T-helper 1 cell (primary cell): ENCODE measurements at regions not wholly inside any gene's neighbourhood (a gene's known extent, or its start where the extent isn't known, plus 50 kb on each side); places are given as distances from the start of the nearest gene placed in this dataset.

ENCODE experiments used
- DNase-seq, 5 donors: peaks; one replicate each; pipeline ENCODE4 v3.0.0-alpha.2; 2012 to 2020

DNA sequence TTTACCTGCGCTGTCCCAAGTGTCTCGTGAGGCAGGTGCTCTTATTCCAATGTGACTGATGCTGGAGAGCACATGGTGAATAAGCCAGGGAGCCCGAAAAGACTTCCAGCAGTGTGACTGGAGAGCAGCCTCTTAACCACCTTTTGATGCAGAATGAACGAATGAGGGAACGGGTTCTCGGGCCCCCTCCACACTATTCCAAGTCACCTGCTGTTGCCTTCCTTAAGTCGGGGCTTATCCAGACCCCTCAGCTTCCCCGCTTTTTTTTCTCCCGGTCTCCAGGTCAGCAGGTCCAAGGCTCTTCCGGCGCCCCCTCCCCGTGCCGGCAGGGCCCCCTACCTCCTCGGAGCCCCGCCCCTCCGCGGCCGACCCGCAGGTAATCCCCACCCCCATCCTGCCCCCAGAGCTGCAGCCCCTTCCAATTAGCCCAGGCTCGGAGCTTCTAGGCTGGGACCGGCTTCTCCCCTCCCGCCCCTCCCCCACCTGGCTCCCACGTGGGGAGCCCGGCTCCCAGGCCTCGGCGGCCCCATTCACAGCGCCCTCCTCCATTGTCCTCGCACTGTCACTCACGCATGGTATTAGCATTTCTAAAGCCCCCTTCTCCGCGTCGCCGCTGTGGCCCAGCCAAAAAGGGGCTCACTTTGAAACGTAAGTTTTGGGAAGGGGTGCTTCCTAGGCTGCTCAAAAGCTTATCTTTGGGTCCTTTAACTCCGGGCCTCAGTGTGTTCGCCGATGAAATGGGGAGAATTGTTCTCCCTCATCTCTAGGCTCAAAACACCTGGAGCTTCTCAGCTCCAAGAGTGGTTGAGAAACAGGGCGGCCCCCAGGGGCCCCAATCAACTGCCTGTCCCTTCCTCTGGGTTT lies 56.2 kb upstream of the PJA1 start:
- DNase-seq, result no peak

DNA sequence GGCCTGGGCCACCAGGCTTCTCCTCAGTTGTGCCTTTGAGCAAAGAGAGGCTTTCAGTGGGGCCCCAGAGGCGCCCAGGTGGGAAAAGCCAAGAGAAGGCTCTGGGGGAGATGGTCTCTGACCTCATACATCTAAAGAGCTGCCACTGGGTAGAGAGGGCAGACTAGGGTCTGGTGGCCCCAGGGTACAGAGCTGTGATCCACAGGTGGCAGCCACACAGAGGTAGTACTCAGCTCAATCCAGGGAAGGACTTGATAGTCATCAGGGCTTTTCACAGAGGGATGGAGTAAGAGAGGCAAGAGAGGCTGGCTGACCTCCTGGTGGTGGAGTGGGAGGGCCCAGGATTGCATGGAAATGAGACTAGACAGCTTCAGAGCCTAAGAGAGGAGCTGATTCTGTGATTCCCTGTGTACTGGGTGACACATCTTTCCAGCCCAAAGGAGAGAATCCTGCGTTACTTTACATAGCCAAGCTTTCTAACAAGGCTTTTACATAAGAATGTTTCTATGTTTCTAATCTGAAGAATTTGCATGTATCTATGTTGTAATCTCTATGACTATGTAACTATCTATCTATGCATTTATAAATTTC lies 53.2 kb upstream of the PJA1 start:
- DNase-seq, result no peak

- DNase-seq, result no peak
Measured at GRCh38 chrX:69216911-69217310, 51.7 kb upstream of the PJA1 start.

GRCh38 chrX:69216446-69216845 lies 51.2 kb upstream of the PJA1 start:
- no peak for DNase-seq

GRCh38 chrX:69215161-69215875 lies 50.1 kb upstream of the PJA1 start:
- no peak for DNase-seq
